Hepatocyte (in vitro differentiated cells): ENCODE measurements at regions not wholly inside any gene's neighbourhood (a gene's known extent, or its start where the extent isn't known, plus 50 kb on each side); places are given as distances from the start of the nearest gene placed in this dataset.

Experiments used
- EZH2 ChIP-seq: fragments of 200-600 bp; sonication (generic); IDR thresholded peaks from 2 replicates; pipeline ENCODE4 v1.6.1; 2016; ENCODE audit warnings: antibody characterized with exemption, mild to moderate bottlenecking, borderline replicate concordance
- TF ChIP-seq, protein P1 (sequence below): fragments of 200-600 bp; sonication (generic); IDR thresholded peaks from 2 replicates; pipeline ENCODE4 v1.5.1; 2016; ENCODE audit warnings: antibody characterized with exemption, mild to moderate bottlenecking; ENCODE audit not compliant: poor library complexity

DNA sequence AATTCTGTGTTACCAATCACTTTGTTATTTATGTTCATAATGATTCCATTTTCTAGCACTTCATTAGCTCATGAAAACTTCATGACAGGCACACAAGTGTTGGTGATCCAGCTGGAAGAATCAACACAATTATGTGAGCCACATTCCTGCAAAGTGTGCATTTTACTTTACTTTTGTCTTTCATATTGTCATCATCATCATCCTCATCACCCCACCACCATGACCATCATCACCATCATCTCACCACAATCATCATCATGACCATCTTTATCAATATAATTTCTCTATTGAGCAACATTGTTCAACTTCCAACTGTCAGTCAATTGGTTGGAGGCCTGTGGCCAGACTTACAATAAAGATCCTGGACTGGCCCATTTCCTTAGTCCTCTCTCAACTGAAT lies 159.4 kb upstream of the PRSS16 start:
- TF ChIP-seq, protein P1, sequence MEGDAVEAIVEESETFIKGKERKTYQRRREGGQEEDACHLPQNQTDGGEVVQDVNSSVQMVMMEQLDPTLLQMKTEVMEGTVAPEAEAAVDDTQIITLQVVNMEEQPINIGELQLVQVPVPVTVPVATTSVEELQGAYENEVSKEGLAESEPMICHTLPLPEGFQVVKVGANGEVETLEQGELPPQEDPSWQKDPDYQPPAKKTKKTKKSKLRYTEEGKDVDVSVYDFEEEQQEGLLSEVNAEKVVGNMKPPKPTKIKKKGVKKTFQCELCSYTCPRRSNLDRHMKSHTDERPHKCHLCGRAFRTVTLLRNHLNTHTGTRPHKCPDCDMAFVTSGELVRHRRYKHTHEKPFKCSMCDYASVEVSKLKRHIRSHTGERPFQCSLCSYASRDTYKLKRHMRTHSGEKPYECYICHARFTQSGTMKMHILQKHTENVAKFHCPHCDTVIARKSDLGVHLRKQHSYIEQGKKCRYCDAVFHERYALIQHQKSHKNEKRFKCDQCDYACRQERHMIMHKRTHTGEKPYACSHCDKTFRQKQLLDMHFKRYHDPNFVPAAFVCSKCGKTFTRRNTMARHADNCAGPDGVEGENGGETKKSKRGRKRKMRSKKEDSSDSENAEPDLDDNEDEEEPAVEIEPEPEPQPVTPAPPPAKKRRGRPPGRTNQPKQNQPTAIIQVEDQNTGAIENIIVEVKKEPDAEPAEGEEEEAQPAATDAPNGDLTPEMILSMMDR: no peak
- TF ChIP-seq EZH2: no peak
